ENCODE measurements at regions not wholly inside any gene's neighbourhood (a gene's known extent, or its start where the extent isn't known, plus 50 kb on each side); places are given as distances from the start of the nearest gene placed in this dataset.
"Not testable (repeated sequence)": the region's sequence is repeated elsewhere in the genome, so short reads cannot be mapped to it uniquely, and the experiment has no call there.

DNA sequence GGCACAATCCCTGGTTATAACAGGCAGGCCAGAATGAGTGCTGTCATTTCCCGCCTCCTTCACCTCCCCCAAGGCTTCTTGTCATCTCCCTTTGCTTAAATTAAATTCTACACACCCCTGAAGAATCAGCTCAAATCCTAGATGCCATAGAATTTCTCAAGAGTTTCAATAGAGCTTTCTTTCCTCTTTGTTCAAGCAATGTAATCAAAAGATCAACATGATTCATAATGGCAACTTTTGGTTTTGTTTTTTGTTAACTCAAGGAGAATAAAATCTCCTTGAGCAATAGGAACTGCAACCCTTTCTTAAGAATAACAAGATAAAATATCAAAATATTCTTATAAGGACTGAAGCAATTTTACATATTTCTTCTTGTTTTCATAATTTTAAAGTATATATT is 180.8 kb upstream of the CDK1 start:
- DNase-seq (ENCODE audit: low read depth), result peak; percentile 44
- H3K4me3 ChIP-seq (replicated peaks; ENCODE audit: low read depth, low read length), result no peak overlapping the region
- TF ChIP-seq, protein P1, sequence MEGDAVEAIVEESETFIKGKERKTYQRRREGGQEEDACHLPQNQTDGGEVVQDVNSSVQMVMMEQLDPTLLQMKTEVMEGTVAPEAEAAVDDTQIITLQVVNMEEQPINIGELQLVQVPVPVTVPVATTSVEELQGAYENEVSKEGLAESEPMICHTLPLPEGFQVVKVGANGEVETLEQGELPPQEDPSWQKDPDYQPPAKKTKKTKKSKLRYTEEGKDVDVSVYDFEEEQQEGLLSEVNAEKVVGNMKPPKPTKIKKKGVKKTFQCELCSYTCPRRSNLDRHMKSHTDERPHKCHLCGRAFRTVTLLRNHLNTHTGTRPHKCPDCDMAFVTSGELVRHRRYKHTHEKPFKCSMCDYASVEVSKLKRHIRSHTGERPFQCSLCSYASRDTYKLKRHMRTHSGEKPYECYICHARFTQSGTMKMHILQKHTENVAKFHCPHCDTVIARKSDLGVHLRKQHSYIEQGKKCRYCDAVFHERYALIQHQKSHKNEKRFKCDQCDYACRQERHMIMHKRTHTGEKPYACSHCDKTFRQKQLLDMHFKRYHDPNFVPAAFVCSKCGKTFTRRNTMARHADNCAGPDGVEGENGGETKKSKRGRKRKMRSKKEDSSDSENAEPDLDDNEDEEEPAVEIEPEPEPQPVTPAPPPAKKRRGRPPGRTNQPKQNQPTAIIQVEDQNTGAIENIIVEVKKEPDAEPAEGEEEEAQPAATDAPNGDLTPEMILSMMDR (IDR thresholded peaks at IDR 0.05; ENCODE audit: low read length, missing control alignments), result no peak

DNA sequence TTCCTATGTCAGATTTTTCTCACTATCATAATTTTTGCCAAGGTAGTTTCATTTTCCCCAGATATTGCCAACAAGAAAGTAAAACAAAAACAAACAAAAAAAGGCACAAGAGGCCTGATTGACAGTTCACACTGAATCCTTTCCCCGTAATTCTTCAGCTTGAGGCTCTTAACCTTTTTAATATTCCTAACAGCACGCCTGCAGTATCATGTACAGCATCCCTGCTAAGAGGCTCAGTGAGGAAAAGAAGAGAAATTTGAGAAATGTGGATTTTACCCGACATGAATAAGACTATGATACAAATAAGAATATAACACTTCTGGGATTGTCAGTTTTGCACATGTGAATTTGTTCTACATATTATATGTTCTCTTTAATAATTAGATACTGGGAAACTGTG is 182.4 kb upstream of the CDK1 start:
- no peak for DNase-seq (ENCODE audit: low read depth)
- TF ChIP-seq, protein P1 (IDR thresholded peaks at IDR 0.05; ENCODE audit: low read length, missing control alignments), result no peak
- no peak overlapping the region for H3K4me3 ChIP-seq (replicated peaks; ENCODE audit: low read depth, low read length)

DNA sequence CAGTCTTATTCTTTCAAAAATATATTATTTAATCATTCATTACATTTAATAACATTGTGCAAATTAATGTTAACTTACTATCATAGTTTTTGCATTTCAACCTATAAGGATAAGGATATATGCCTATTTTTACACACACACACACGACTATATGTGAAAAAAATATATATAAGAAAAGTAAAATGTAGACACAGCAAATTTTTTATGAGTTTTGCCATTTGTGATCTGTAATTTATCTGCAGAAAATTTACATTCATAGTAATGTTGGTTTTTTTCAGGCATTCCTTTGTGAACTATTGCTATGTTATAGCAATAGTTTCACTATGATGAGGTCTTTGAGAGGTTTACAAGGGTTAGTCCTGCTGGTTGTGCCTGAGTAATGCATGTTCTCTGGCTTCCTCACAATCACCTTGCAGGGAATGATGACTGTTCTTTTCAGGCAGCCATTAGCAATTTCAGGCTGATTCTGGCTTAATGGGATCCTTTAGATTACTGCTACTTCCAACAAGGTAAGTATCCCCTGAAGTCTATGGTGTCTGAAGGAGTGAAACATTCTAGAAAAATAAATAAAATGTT is 183.7 kb upstream of the CDK1 start:
- TF ChIP-seq, protein P1 (IDR thresholded peaks at IDR 0.05; ENCODE audit: low read length, missing control alignments), result peak; percentile 6
- peak; percentile 11 for DNase-seq (ENCODE audit: low read depth)
- H3K4me3 ChIP-seq (replicated peaks; ENCODE audit: low read depth, low read length), result no peak overlapping the region

DNA sequence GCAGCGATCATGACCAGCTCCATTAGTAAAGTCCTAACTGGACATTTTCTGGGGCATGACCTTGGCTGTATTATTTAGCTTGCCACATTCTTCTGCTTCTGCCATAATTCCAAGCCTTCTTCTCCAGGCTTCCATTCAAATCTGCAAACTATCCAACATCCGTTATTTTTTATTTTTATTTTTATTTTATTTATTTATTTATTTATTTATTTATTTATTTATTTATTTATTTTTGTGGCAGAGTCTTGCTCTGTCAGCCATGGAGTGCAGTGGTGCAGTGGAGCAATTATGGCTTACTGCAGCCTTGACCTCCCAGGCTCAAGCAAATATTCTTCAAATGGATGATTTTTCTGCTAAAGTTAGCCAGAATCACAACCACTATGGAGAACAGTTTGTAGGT is 187.2 kb upstream of the CDK1 start:
- H3K4me3 ChIP-seq (replicated peaks; ENCODE audit: low read depth, low read length), result no peak overlapping the region
- no peak for DNase-seq (ENCODE audit: low read depth)
- TF ChIP-seq, protein P1 (IDR thresholded peaks at IDR 0.05; ENCODE audit: low read length, missing control alignments), result no peak

DNA sequence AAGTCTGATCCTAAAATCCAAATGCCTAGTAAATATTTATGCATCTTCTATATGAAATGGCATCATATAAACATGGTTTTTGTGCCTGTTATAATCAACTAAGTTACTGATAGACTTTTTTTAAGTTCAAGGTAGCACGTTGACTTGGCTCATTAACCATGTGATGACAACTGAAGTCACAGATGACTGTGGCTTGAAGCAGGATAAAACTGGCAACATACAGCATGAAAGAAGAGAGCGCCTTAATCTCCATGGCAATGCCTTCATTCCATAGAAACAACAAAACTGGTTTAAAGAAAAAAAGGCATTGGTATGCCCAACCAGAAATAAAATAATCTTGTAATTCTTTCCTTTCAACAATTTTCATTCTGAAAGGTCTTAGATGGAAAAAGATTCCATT is 188.9 kb upstream of the CDK1 start:
- TF ChIP-seq, protein P1 (IDR thresholded peaks at IDR 0.05; ENCODE audit: low read length, missing control alignments), result no peak
- no peak for DNase-seq (ENCODE audit: low read depth)
- no peak overlapping the region for H3K4me3 ChIP-seq (replicated peaks; ENCODE audit: low read depth, low read length)

DNA sequence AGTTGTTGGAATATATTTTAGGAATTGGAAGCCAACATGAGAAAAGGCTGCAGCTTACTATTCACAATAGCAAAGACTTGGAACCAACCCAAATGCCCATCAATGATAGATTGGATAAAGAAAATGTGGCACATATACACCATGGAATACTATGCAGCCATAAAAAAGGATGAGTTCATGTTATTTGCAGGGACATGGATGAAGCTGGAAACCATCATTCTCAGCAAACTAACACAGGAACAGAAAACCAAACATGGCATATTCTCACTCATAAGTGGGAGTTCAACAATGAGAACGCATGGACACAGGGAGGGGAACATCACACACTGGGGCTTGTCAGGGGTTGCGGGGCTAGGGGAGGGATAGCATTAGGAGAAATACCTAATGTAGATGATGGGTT is 192.1 kb upstream of the ANK3 start:
- not testable (repeated sequence) for DNase-seq (ENCODE audit: low read depth); H3K4me3 ChIP-seq (replicated peaks; ENCODE audit: low read depth, low read length)

DNA sequence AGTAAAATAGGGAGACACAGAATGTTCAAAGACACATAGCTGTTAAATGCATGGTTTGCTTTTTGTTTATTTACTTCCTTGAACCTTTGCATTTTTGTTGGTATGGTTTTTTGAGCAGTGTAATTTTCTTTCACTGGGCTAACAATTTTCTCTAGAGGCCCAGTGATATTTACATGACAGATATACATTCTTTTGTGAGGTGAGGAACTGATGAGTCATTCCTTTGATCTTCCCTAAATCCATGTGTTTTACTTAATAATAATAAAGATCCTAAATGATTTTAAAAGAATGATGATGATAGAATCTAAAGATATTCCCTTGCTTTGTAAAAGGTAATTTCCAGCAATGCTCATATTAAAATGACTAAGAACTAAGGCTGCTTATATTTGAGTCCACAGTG is 188.5 kb upstream of the ANK3 start:
- TF ChIP-seq, protein P1 (IDR thresholded peaks at IDR 0.05; ENCODE audit: low read length, missing control alignments), result no peak
- no peak for DNase-seq (ENCODE audit: low read depth)
- no peak overlapping the region for H3K4me3 ChIP-seq (replicated peaks; ENCODE audit: low read depth, low read length)

All from fibroblast of pulmonary artery (primary cell).